Liver (tissue), 8 donors: ENCODE measurements at regions not wholly inside any gene's neighbourhood (a gene's known extent, or its start where the extent isn't known, plus 50 kb on each side); places are given as distances from the start of the nearest gene placed in this dataset.

ENCODE experiments used
- DNase-seq: peaks from one replicate; pipeline ENCODE4 v3.0.0-alpha.2; 2017; ENCODE audit warnings: low spot score
- H3K27ac ChIP-seq, 2 donors: one replicate each; pipeline ENCODE4 v1.7.0; 2013; ENCODE audit warnings: inconsistent platforms in 2 of 2, low read length in 2 of 2, control low read depth in 1 of 2, low read depth in 1 of 2, mild to moderate bottlenecking in 1 of 2
- H3K27me3 ChIP-seq, 4 donors: one replicate each; pipeline versions ENCODE4 v1.6.1 to v1.7.0; 2013; ENCODE audit warnings: low read length in 3 of 4, inconsistent platforms in 1 of 4, mild to moderate bottlenecking in 1 of 4, moderate library complexity in 1 of 4; ENCODE audit not compliant: control insufficient read depth in 4 of 4, insufficient read depth in 4 of 4
- H3K36me3 ChIP-seq, 4 donors: one replicate each; pipeline versions ENCODE4 v1.6.1 to v1.7.0; 2013; ENCODE audit warnings: low read length in 3 of 4, mild to moderate bottlenecking in 3 of 4, low read depth in 1 of 4, moderate library complexity in 1 of 4; ENCODE audit not compliant: control insufficient read depth in 4 of 4, insufficient read depth in 3 of 4
- H3K4me1 ChIP-seq, 4 donors: one replicate each; pipeline versions ENCODE4 v1.6.1 to v1.7.0; 2013; ENCODE audit warnings: low read length in 3 of 4, mild to moderate bottlenecking in 3 of 4, moderate library complexity in 1 of 4; ENCODE audit not compliant: control insufficient read depth in 4 of 4, insufficient read depth in 4 of 4
- H3K4me3 ChIP-seq, 3 donors: one replicate each; pipeline versions ENCODE4 v1.6.1 to v1.7.0; 2013; ENCODE audit warnings: low read length in 3 of 3, control low read depth in 1 of 3, low read depth in 1 of 3, mild to moderate bottlenecking in 1 of 3
- H3K9ac ChIP-seq, 2 donors: one replicate each; pipeline ENCODE4 v1.7.0; 2013; ENCODE audit warnings: low read length in 2 of 2, mild to moderate bottlenecking in 2 of 2, moderate library complexity in 2 of 2, control low read depth in 1 of 2, low read depth in 1 of 2
- H3K9me3 ChIP-seq, 4 donors: one replicate each; pipeline versions ENCODE4 v1.6.1 to v1.7.0; 2013; ENCODE audit warnings: low read length in 3 of 4; ENCODE audit not compliant: control insufficient read depth in 4 of 4
- FOXA1 ChIP-seq: IDR thresholded peaks from 2 replicates; pipeline ENCODE4 v1.6.1; 2016; ENCODE audit warnings: antibody characterized with exemption
- FOXA2 ChIP-seq: IDR thresholded peaks from 2 replicates; pipeline ENCODE4 v1.6.1; 2016; ENCODE audit warnings: antibody characterized with exemption
- GABPA ChIP-seq, 2 donors: IDR thresholded peaks in 1 of 2; conservative IDR thresholded peaks in 1 of 2; 2 replicates each; pipeline ENCODE4 v1.6.1; 2016; ENCODE audit warnings: antibody characterized with exemption in 2 of 2, mild to moderate bottlenecking in 1 of 2, moderate library complexity in 1 of 2
- HNF4A ChIP-seq, 2 donors: conservative IDR thresholded peaks; 2 replicates each; pipeline ENCODE4 v1.6.1; 2016; ENCODE audit warnings: antibody characterized with exemption in 2 of 2, mild to moderate bottlenecking in 2 of 2
- HNF4G ChIP-seq: IDR thresholded peaks from 2 replicates; pipeline ENCODE4 v1.6.1; 2016; ENCODE audit warnings: antibody characterized with exemption
- JUND ChIP-seq, 2 donors: IDR thresholded peaks; 2 replicates each; pipeline ENCODE4 v1.6.1; 2016; ENCODE audit warnings: antibody characterized with exemption in 2 of 2
- NR2F2 ChIP-seq: IDR thresholded peaks from 2 replicates; pipeline ENCODE4 v1.6.1; 2016; ENCODE audit warnings: antibody characterized with exemption
- RXRA ChIP-seq, 2 donors: IDR thresholded peaks; 2 replicates each; pipeline ENCODE4 v1.6.1; 2017 to 2018; ENCODE audit warnings: antibody characterized with exemption in 2 of 2, mild to moderate bottlenecking in 1 of 2
- SP1 ChIP-seq: IDR thresholded peaks from 2 replicates; pipeline ENCODE4 v1.6.1; 2018; ENCODE audit warnings: antibody characterized with exemption, mild to moderate bottlenecking
- TAF1 ChIP-seq: conservative IDR thresholded peaks from 2 replicates; pipeline ENCODE4 v1.6.1; 2016; ENCODE audit warnings: antibody characterized with exemption, mild to moderate bottlenecking
- YY1 ChIP-seq: IDR thresholded peaks from 2 replicates; pipeline ENCODE4 v1.6.1; 2016; ENCODE audit warnings: antibody characterized with exemption, mild to moderate bottlenecking
- WGBS: extraction: QIAGEN DNeasy Blood & Tissue Kit; methylation state at CpG from one replicate; pipeline ENCODE4 v1.1.7; 2013; 5-methylcytosine and 5-hydroxymethylcytosine counted together
- TF ChIP-seq, protein P1 (sequence below): IDR thresholded peaks from 2 replicates; pipeline ENCODE4 v1.6.1; 2016; ENCODE audit warnings: antibody characterized with exemption, mild to moderate bottlenecking
- TF ChIP-seq, protein P2 (sequence below): IDR thresholded peaks from 2 replicates; pipeline ENCODE4 v1.6.1; 2016; ENCODE audit warnings: antibody characterized with exemption
- TF ChIP-seq, protein P3 (sequence below): fragments of 150-350 bp; IDR thresholded peaks from 2 replicates; pipeline ENCODE4 v1.5.1; 2017; ENCODE audit warnings: improper control_type of control experiment, low read depth, low read length; ENCODE audit not compliant: missing input control
- TF ChIP-seq, protein P4 (sequence below): IDR thresholded peaks from 2 replicates; pipeline ENCODE4 v1.6.1; 2016; ENCODE audit warnings: antibody characterized with exemption
- donor health status: healthy.
- donor health status: healthy.
- donor health status: healthy.
- donor health status: healthy.
- donor health status: healthy.

DNA sequence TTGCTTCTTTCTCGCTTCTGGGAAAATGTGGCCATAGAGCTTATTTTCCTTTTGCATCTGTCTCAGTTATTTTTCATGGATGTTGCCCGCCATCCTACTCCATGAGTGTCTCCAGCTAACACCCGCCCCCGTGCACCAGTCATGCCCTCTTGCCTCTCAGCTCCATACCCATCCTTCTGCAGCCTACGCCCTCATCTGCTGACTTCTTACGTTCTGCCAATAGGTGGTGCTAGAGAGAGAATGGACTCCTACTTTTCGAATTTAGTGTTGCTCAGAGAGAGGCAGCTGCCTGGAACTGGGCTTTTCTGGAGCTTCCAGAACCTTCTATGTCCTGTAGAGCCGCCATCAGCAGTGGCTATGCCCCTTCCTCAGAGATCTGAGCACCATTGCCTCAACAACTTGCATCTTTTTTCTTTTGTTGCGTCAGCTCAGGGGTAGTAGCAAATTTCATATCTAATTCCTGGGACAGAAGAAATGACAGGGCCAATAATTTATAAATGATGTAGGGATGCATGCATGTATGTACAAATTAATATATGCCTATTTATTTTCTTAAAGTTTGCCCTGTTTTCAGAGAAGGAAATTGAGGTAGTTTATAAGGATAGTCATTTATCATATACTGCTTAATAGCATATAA is 119.7 kb upstream of the MYOCD start (continued):
- TF ChIP-seq, protein P1, sequence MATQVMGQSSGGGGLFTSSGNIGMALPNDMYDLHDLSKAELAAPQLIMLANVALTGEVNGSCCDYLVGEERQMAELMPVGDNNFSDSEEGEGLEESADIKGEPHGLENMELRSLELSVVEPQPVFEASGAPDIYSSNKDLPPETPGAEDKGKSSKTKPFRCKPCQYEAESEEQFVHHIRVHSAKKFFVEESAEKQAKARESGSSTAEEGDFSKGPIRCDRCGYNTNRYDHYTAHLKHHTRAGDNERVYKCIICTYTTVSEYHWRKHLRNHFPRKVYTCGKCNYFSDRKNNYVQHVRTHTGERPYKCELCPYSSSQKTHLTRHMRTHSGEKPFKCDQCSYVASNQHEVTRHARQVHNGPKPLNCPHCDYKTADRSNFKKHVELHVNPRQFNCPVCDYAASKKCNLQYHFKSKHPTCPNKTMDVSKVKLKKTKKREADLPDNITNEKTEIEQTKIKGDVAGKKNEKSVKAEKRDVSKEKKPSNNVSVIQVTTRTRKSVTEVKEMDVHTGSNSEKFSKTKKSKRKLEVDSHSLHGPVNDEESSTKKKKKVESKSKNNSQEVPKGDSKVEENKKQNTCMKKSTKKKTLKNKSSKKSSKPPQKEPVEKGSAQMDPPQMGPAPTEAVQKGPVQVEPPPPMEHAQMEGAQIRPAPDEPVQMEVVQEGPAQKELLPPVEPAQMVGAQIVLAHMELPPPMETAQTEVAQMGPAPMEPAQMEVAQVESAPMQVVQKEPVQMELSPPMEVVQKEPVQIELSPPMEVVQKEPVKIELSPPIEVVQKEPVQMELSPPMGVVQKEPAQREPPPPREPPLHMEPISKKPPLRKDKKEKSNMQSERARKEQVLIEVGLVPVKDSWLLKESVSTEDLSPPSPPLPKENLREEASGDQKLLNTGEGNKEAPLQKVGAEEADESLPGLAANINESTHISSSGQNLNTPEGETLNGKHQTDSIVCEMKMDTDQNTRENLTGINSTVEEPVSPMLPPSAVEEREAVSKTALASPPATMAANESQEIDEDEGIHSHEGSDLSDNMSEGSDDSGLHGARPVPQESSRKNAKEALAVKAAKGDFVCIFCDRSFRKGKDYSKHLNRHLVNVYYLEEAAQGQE: no peak
- TF ChIP-seq YY1 (no peak), GABPA (IDR thresholded peaks at IDR 0.05 in 1 of 2, conservative IDR thresholded peaks at IDR 0.05 in 1 of 2) (no peak), TAF1 (no peak), NR2F2 (no peak)

DNA sequence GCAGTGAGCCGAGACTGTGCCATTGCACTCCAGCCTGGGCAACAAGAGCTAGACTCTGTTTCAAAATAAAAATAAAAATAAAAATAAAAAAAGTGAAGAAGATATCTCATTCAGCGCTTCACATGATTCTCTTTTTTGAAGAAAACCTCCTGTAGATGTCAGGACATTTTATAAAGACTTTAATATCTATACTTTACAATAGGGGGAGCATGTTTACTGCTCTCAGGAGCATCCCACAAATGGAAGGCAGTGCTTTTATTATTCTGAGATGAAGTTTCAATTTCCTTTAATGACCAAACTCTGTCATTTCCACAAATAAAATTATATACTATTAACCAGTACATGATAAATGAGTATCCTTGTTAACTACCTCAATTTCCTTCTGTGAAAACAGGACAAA is 118.7 kb upstream of the MYOCD start:
- H3K27me3 ChIP-seq: peaks cover 0 to 5% (median 1%) of the 10 kb centered on the region in 4 donors
- H3K27ac ChIP-seq: no peak overlapping the region
- H3K36me3 ChIP-seq: no peaks in the 10 kb centered on the region
- H3K4me1 ChIP-seq: no peaks in the 10 kb centered on the region
- TF ChIP-seq HNF4G (no peak), NR2F2 (no peak), JUND (IDR thresholded peaks at IDR 0.05) (no peak), RXRA (IDR thresholded peaks at IDR 0.05) (no peak), SP1 (no peak), YY1 (no peak), TAF1 (no peak), HNF4A (conservative IDR thresholded peaks at IDR 0.05) (no peak), FOXA1 (no peak), FOXA2 (no peak)
- TF ChIP-seq, protein P2, sequence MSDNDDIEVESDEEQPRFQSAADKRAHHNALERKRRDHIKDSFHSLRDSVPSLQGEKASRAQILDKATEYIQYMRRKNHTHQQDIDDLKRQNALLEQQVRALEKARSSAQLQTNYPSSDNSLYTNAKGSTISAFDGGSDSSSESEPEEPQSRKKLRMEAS: no peak
- TF ChIP-seq, protein P3, sequence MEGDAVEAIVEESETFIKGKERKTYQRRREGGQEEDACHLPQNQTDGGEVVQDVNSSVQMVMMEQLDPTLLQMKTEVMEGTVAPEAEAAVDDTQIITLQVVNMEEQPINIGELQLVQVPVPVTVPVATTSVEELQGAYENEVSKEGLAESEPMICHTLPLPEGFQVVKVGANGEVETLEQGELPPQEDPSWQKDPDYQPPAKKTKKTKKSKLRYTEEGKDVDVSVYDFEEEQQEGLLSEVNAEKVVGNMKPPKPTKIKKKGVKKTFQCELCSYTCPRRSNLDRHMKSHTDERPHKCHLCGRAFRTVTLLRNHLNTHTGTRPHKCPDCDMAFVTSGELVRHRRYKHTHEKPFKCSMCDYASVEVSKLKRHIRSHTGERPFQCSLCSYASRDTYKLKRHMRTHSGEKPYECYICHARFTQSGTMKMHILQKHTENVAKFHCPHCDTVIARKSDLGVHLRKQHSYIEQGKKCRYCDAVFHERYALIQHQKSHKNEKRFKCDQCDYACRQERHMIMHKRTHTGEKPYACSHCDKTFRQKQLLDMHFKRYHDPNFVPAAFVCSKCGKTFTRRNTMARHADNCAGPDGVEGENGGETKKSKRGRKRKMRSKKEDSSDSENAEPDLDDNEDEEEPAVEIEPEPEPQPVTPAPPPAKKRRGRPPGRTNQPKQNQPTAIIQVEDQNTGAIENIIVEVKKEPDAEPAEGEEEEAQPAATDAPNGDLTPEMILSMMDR: no peak
- TF ChIP-seq, protein P4, sequence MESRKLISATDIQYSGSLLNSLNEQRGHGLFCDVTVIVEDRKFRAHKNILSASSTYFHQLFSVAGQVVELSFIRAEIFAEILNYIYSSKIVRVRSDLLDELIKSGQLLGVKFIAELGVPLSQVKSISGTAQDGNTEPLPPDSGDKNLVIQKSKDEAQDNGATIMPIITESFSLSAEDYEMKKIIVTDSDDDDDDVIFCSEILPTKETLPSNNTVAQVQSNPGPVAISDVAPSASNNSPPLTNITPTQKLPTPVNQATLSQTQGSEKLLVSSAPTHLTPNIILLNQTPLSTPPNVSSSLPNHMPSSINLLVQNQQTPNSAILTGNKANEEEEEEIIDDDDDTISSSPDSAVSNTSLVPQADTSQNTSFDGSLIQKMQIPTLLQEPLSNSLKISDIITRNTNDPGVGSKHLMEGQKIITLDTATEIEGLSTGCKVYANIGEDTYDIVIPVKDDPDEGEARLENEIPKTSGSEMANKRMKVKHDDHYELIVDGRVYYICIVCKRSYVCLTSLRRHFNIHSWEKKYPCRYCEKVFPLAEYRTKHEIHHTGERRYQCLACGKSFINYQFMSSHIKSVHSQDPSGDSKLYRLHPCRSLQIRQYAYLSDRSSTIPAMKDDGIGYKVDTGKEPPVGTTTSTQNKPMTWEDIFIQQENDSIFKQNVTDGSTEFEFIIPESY: no peak
- TF ChIP-seq, protein P1: no peak
- no peak overlapping the region for H3K4me3 ChIP-seq
- 89% methylated on average over 2 of the region's 2 CpGs for WGBS
- no peaks in the 10 kb centered on the region for H3K9me3 ChIP-seq
- no peak for DNase-seq
- H3K9ac ChIP-seq: no peak overlapping the region
